Activated T-cell treated with anti-CD3 and anti-CD28 coated beads, Interleukin-2, amount 50 U/mL, for 4 hours (primary cell): ENCODE measurements at regions not wholly inside any gene's neighbourhood (a gene's known extent, or its start where the extent isn't known, plus 50 kb on each side); places are given as distances from the start of the nearest gene placed in this dataset.
"Not testable (repeated sequence)": the region's sequence is repeated elsewhere in the genome, so short reads cannot be mapped to it uniquely, and the experiment has no call there.

Experiments
- ATAC-seq, 2 donors: fragments of 200-7000 bp; cut with Tn5 transposase; one replicate each; pipeline ENCODE4 v1.10.0; 2021
- DNase-seq: peaks from one replicate; pipeline ENCODE4 v3.0.0-alpha.2; 2020
- H3K27me3 Mint-ChIP-seq: one replicate; pipeline ENCODE4 v1.8.0; 2021; ENCODE audit warnings: low read depth, mixed read lengths
- H3K36me3 Mint-ChIP-seq: one replicate; pipeline ENCODE4 v1.8.0; 2022; ENCODE audit warnings: mixed read lengths; ENCODE audit not compliant: insufficient read depth
- H3K4me1 Mint-ChIP-seq: one replicate; pipeline ENCODE4 v1.8.0; 2021; ENCODE audit warnings: low read depth, mixed read lengths
- H3K4me3 Mint-ChIP-seq: one replicate; pipeline ENCODE4 v1.8.0; 2021; ENCODE audit warnings: mild to moderate bottlenecking, moderate library complexity, mixed read lengths
- H3K9me3 Mint-ChIP-seq: one replicate; pipeline ENCODE4 v1.8.0; 2021; ENCODE audit warnings: mixed read lengths

DNA sequence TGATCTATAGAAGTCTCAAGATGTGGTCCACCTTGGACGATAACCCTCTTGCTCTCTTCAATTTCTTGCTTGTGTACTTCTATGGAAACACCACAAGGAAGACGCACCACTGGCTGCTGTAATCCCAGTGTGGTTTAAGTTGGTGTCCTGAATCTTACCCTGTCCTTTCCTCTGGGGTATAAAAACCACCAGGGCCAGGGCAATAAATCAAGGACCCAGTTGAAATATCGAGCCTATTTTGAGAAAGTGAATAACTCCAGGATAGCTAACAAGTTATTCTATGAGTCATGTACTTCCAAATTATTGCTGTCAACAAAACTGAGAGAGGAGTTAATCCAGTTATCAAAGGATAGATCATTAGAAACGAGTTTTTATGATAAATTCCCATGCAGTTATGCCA lies 137.0 kb downstream of the RND3 start:
- no peak for ATAC-seq
- DNase-seq = no peak
- no peaks in the 10 kb centered on the region for H3K9me3 Mint-ChIP-seq
- H3K27me3 Mint-ChIP-seq = no peaks in the 10 kb centered on the region
- no peak overlapping the region for H3K4me3 Mint-ChIP-seq
- H3K4me1 Mint-ChIP-seq = no peaks in the 10 kb centered on the region
- H3K36me3 Mint-ChIP-seq = no peaks in the 10 kb centered on the region

GRCh38 chr2:150346806-150347205 lies 140.7 kb downstream of the RND3 start:
- DNase-seq (no peak), ATAC-seq (no peak)
- Mint-ChIP-seq H3K4me3 (no peak overlapping the region), H3K9me3 (no peaks in the 10 kb centered on the region), H3K36me3 (no peaks in the 10 kb centered on the region), H3K4me1 (no peaks in the 10 kb centered on the region), H3K27me3 (no peaks in the 10 kb centered on the region)

- Mint-ChIP-seq H3K27me3 (no peaks in the 10 kb centered on the region), H3K36me3 (no peaks in the 10 kb centered on the region), H3K4me3 (no peak overlapping the region), H3K9me3 (no peaks in the 10 kb centered on the region), H3K4me1 (no peaks in the 10 kb centered on the region)
- no peak for DNase-seq
- ATAC-seq = no peak
Observed at GRCh38 chr2:150341982-150342680, 145.3 kb downstream of the RND3 start.

- Mint-ChIP-seq H3K4me3 (no peak overlapping the region), H3K27me3 (no peaks in the 10 kb centered on the region), H3K4me1 (no peaks in the 10 kb centered on the region), H3K36me3 (no peaks in the 10 kb centered on the region), H3K9me3 (no peaks in the 10 kb centered on the region)
- ATAC-seq (no peak), DNase-seq (no peak)
Observed at GRCh38 chr2:150339951-150340350, 147.5 kb downstream of the RND3 start.

DNA sequence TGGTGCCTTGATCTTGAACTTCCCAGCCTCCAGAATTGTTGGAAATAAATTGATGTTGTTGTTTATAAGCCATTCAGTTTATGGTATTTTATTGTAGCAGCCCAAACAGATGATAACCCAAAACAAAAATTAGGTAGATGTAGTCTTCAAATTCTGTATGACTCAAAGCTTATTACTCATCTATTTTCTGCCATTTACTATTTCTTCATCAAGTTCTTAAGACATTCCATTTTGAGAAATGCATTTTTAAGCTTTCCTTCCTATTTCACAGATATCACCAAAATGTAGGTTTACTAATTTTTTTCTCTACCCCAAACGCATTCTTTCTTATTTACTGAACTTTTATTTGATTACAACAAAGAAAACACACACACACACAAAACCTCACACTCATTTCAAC lies 148.2 kb downstream of the RND3 start:
- Mint-ChIP-seq H3K36me3 (no peaks in the 10 kb centered on the region), H3K9me3 (peaks cover under 1% of the 10 kb centered on the region), H3K27me3 (no peaks in the 10 kb centered on the region), H3K4me3 (no peak overlapping the region), H3K4me1 (no peaks in the 10 kb centered on the region)
- DNase-seq (no peak), ATAC-seq (no peak)

- no peak for ATAC-seq
- Mint-ChIP-seq H3K4me1 (no peaks in the 10 kb centered on the region), H3K4me3 (no peak overlapping the region), H3K9me3 (peaks cover 4% of the 10 kb centered on the region), H3K36me3 (no peaks in the 10 kb centered on the region), H3K27me3 (no peaks in the 10 kb centered on the region)
- no peak for DNase-seq
Observed at GRCh38 chr2:150335596-150335995, 151.9 kb downstream of the RND3 start.

DNA sequence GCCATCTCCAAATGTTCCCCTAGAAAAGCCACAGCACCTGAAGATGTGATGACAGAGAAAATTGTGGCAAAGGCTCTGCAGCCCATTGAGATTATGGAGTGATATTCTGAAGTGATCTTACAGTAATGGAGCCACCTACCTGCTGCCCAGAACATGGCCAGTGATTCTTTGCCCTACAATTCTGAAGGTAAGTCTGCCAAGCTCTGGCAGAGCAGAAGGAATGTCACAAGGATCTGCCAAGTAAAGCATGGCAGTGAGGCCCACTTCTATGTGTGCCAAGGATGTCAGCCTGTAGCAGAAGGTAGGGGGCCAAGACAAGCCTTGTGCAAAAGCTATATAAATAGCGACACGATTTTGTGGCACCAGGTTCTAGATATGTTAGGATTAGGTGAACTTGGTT lies 155.1 kb downstream of the RND3 start:
- no peak for ATAC-seq
- no peak for DNase-seq
- Mint-ChIP-seq H3K9me3 (peaks cover 4% of the 10 kb centered on the region), H3K4me3 (no peak overlapping the region), H3K4me1 (no peaks in the 10 kb centered on the region), H3K27me3 (no peaks in the 10 kb centered on the region), H3K36me3 (no peaks in the 10 kb centered on the region)

GRCh38 chr2:150327564-150328489 lies 159.6 kb downstream of the RND3 start:
- Mint-ChIP-seq H3K4me1 (no peaks in the 10 kb centered on the region), H3K9me3 (peaks cover 3% of the 10 kb centered on the region)
- ATAC-seq = no peak

GRCh38 chr2:150325656-150326314 lies 161.7 kb downstream of the RND3 start:
- no peaks in the 10 kb centered on the region for H3K4me1 Mint-ChIP-seq
- DNase-seq (no peak), ATAC-seq (no peak)
- H3K36me3 Mint-ChIP-seq = no peaks in the 10 kb centered on the region
- H3K27me3 Mint-ChIP-seq = no peaks in the 10 kb centered on the region
- no peak overlapping the region for H3K4me3 Mint-ChIP-seq
- peaks cover 3% of the 10 kb centered on the region for H3K9me3 Mint-ChIP-seq

More at GRCh38 chr2:150327564-150328489, 159.6 kb downstream of the RND3 start:
- Mint-ChIP-seq H3K4me3 (no peak overlapping the region), H3K36me3 (no peaks in the 10 kb centered on the region), H3K27me3 (no peaks in the 10 kb centered on the region)
- DNase-seq = no peak

DNA sequence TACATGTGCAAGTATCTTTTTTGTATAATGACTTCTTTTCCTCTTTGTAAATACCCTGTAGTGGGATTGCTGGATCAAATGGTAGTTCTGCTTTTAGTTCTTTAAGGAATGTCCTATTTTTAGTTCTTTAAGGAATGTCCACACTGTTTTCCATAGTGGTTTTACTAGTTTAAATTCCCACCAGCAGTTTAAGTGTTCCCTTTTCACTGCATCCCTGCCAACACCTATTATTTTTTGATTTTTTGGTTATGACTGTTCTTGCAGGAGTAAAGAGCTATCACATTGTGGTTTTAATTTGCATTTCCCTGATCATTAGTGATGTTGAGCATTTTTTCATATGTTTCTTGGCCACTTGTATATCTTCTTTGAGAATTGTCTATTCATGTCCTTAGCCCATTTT lies 164.4 kb downstream of the RND3 start:
- not testable (repeated sequence) for DNase-seq, H3K4me1 Mint-ChIP-seq, H3K4me3 Mint-ChIP-seq, ATAC-seq, H3K36me3 Mint-ChIP-seq, H3K9me3 Mint-ChIP-seq, H3K27me3 Mint-ChIP-seq

GRCh38 chr2:150320608-150321007 lies 166.9 kb downstream of the RND3 start:
- Mint-ChIP-seq H3K27me3 (no peaks in the 10 kb centered on the region), H3K36me3 (no peaks in the 10 kb centered on the region), H3K9me3 (peaks cover 11% of the 10 kb centered on the region), H3K4me3 (no peak overlapping the region), H3K4me1 (no peaks in the 10 kb centered on the region)
- ATAC-seq = no peak
- no peak for DNase-seq

GRCh38 chr2:150319658-150320555 lies 167.6 kb downstream of the RND3 start:
- no peak for DNase-seq
- peaks cover 11% of the 10 kb centered on the region for H3K9me3 Mint-ChIP-seq

GRCh38 chr2:150319085-150319484 lies 168.4 kb downstream of the RND3 start:
- Mint-ChIP-seq H3K36me3 (no peaks in the 10 kb centered on the region), H3K9me3 (peaks cover 12% of the 10 kb centered on the region), H3K4me3 (no peak overlapping the region), H3K27me3 (no peaks in the 10 kb centered on the region), H3K4me1 (no peaks in the 10 kb centered on the region)
- ATAC-seq (no peak), DNase-seq (no peak)

More at GRCh38 chr2:150319658-150320555, 167.6 kb downstream of the RND3 start:
- no peaks in the 10 kb centered on the region for H3K27me3 Mint-ChIP-seq
- H3K4me3 Mint-ChIP-seq = no peak overlapping the region
- ATAC-seq = no peak
- H3K36me3 Mint-ChIP-seq = no peaks in the 10 kb centered on the region
- H3K4me1 Mint-ChIP-seq = no peaks in the 10 kb centered on the region

DNA sequence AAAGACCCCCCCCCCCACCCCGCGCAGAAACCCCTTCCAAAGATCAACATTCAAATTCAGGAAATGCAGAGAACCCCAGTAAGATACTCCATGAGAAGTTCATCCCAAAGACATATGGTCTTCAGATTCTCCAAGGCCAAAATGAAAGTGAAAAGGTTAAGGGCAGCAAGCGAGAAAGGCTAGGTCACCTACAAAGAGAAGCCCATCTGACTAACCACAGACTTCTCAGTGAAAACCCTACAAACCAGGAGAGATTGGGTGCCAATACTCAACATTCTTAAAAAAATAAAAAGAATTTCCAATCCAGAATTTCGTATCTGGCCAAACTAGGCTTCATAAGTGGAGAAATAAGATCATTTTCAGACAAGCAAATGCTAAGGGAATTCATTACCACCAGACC lies 175.2 kb downstream of the RND3 start:
- peaks cover 16% of the 10 kb centered on the region for H3K9me3 Mint-ChIP-seq
- DNase-seq = no peak
- H3K36me3 Mint-ChIP-seq = no peaks in the 10 kb centered on the region
- H3K27me3 Mint-ChIP-seq = no peaks in the 10 kb centered on the region
- no peak for ATAC-seq
- H3K4me3 Mint-ChIP-seq = no peak overlapping the region
- H3K4me1 Mint-ChIP-seq = no peaks in the 10 kb centered on the region
